Cerebellar nuclear complex (tissue), 1 donor: ENCODE measurements at regions not wholly inside any gene's neighbourhood (a gene's known extent, or its start where the extent isn't known, plus 50 kb on each side); places are given as distances from the start of the nearest gene placed in this dataset.
"Not testable (repeated sequence)": the region's sequence is repeated elsewhere in the genome, so short reads cannot be mapped to it uniquely, and the experiment has no call there.

Experiments used
- DNase-seq, 2 experiments: peaks; one replicate each; lab custom pipeline; 2025; lab: John Stamatoyannopoulos, UW

- DNase-seq = no peak
Observed at GRCh38 chr7:131861620-131862346, 305.4 kb upstream of the PODXL start.

GRCh38 chr7:131859147-131859821 is 302.9 kb upstream of the PODXL start:
- DNase-seq = no peak

GRCh38 chr7:131858611-131859010 is 302.2 kb upstream of the PODXL start:
- no peak for DNase-seq

GRCh38 chr7:131849472-131849871 is 293.0 kb upstream of the PODXL start:
- DNase-seq = no peak

GRCh38 chr7:131848033-131848432 is 291.6 kb upstream of the PODXL start:
- no peak for DNase-seq

GRCh38 chr7:131845573-131846314 is 289.3 kb upstream of the PODXL start:
- no peak for DNase-seq

GRCh38 chr7:131844369-131844768 is 287.9 kb upstream of the PODXL start:
- no peak for DNase-seq

- no peak for DNase-seq
Observed at GRCh38 chr7:131843898-131844331, 287.5 kb upstream of the PODXL start.

GRCh38 chr7:131839967-131840690 is 283.7 kb upstream of the PODXL start:
- DNase-seq = no peak

- no peak for DNase-seq
Observed at GRCh38 chr7:131836733-131837132, 280.3 kb upstream of the PODXL start.

- peak in 1 of 2 experiments; percentile 40 for DNase-seq
Observed at GRCh38 chr7:131835141-131835540, 278.7 kb upstream of the PODXL start.

GRCh38 chr7:131830681-131831080 is 274.3 kb upstream of the PODXL start:
- no peak for DNase-seq

GRCh38 chr7:131829947-131830558 is 273.6 kb upstream of the PODXL start:
- no peak for DNase-seq

- no peak for DNase-seq
Observed at GRCh38 chr7:131827421-131827820, 271.0 kb upstream of the PODXL start.

GRCh38 chr7:131826960-131827359 is 270.5 kb upstream of the PODXL start:
- no peak for DNase-seq

- DNase-seq = not testable (repeated sequence)
Observed at GRCh38 chr7:131823961-131824440, 267.6 kb upstream of the PODXL start.

GRCh38 chr7:131819891-131820290 is 263.5 kb upstream of the PODXL start:
- DNase-seq = no peak

- DNase-seq = no peak
Observed at GRCh38 chr7:131816391-131817007, 260.1 kb upstream of the PODXL start.

- no peak for DNase-seq
Observed at GRCh38 chr7:131808736-131809135, 252.3 kb upstream of the PODXL start.

GRCh38 chr7:131808156-131808555 is 251.7 kb upstream of the PODXL start:
- not testable (repeated sequence) for DNase-seq

- DNase-seq = no peak
Observed at GRCh38 chr7:131803816-131804215, 247.4 kb upstream of the PODXL start.
